Kidney (tissue), 13 donors: ENCODE measurements at regions not wholly inside any gene's neighbourhood (a gene's known extent, or its start where the extent isn't known, plus 50 kb on each side); places are given as distances from the start of the nearest gene placed in this dataset.
A peak's percentile ranks its signal among the peaks of the same experiment; 100 is the strongest.

ENCODE experiments used
- DNase-seq, 5 donors: peaks; one replicate each; pipeline ENCODE4 v3.0.0-alpha.2; 2013 to 2020
- FAIRE-seq: peaks from 2 replicates; lab custom pipeline; 2012; peaks lifted over from hg19 to GRCh38; lab: Jason Lieb, UNC
- H3K27ac ChIP-seq, 2 donors: one replicate each; pipeline ENCODE4 v1.7.0; 2013; ENCODE audit warnings: low read depth in 2 of 2, low read length in 2 of 2, inconsistent platforms in 1 of 2
- H3K27me3 ChIP-seq: one replicate; pipeline ENCODE4 v1.7.1; 2013; ENCODE audit warnings: low read length, inconsistent platforms; ENCODE audit not compliant: control insufficient read depth, insufficient read depth
- H3K36me3 ChIP-seq, 3 donors: one replicate each; pipeline versions ENCODE4 v1.7.0 to v1.7.1; 2013; ENCODE audit warnings: low read length in 3 of 3, control low read depth in 1 of 3, inconsistent platforms in 1 of 3; ENCODE audit not compliant: insufficient read depth in 3 of 3, control insufficient read depth in 2 of 3
- H3K4me1 ChIP-seq, 3 donors: one replicate each; pipeline versions ENCODE4 v1.7.0 to v1.7.1; 2013; ENCODE audit warnings: low read length in 3 of 3, inconsistent platforms in 1 of 3, low read depth in 1 of 3; ENCODE audit not compliant: control insufficient read depth in 2 of 3, insufficient read depth in 2 of 3
- H3K4me3 ChIP-seq, 3 donors: one replicate each; pipeline versions ENCODE4 v1.7.0 to v1.8.1; 2013; ENCODE audit warnings: low read length in 3 of 3, control low read depth in 1 of 3, inconsistent platforms in 1 of 3
- H3K9ac ChIP-seq, 3 donors: one replicate each; pipeline versions ENCODE4 v1.7.0 to v1.7.1; 2013; ENCODE audit warnings: low read length in 3 of 3, control low read depth in 1 of 3, inconsistent platforms in 1 of 3
- H3K9me3 ChIP-seq, 3 donors: one replicate each; pipeline versions ENCODE4 v1.7.0 to v1.7.1; 2013; ENCODE audit warnings: low read length in 3 of 3, control low read depth in 1 of 3, inconsistent platforms in 1 of 3; ENCODE audit not compliant: control insufficient read depth in 2 of 3, insufficient read depth in 1 of 3
- CTCF ChIP-seq: IDR thresholded peaks from 3 replicates; pipeline ENCODE4 v1.5.1; 2012; ENCODE audit warnings: mild to moderate bottlenecking, moderate library complexity, borderline replicate concordance; ENCODE audit not compliant: insufficient read depth; ENCODE audit errors: extremely low read depth
- intact Hi-C: fragments of 100-400 bp; cut with DNase I; formaldehyde crosslinking; loops from one replicate; pipeline ENCODE4 v1.11.1; 2022
- donor health status: control.
- donor health status: control.
- donor health status: control.
- donor health status: control.
- donor health status: control.
- donor health status: DM: yes; HTN: yes; CAD: no.
- donor health status: Normal renal cell carcinoma (clear cell type).

GRCh38 chr10:6647811-6648526 is 67.9 kb upstream of the PRKCQ start:
- peak; percentile 67 for TF ChIP-seq CTCF
- Histone ChIP-seq H3K27me3 (no peaks in the 10 kb centered on the region), H3K4me1 (peaks cover 0 to 2% (median 0%) of the 10 kb centered on the region in 3 donors), H3K9ac (no peak overlapping the region), H3K36me3 (no peaks in the 10 kb centered on the region), H3K9me3 (no peaks in the 10 kb centered on the region), H3K4me3 (no peak overlapping the region), H3K27ac (no peak overlapping the region)
- FAIRE-seq (no peak), DNase-seq (peak; percentile 48 to 60 (median 60))
- intact Hi-C loops: no loop called here

GRCh38 chr10:6643962-6644361 is 63.9 kb upstream of the PRKCQ start:
- FAIRE-seq: no peak
- intact Hi-C loops: no loop called here

GRCh38 chr10:6642876-6643275 is 62.8 kb upstream of the PRKCQ start:
- H3K27me3 ChIP-seq: no peaks in the 10 kb centered on the region
- H3K36me3 ChIP-seq: no peaks in the 10 kb centered on the region
- no peaks in the 10 kb centered on the region for H3K9me3 ChIP-seq
- FAIRE-seq (no peak), DNase-seq (no peak)
- H3K4me1 ChIP-seq: no peaks in the 10 kb centered on the region
- no peak overlapping the region for H3K9ac ChIP-seq
- intact Hi-C loops: no loop called here
- H3K27ac ChIP-seq: no peak overlapping the region
- no peak overlapping the region for H3K4me3 ChIP-seq
- TF ChIP-seq CTCF: no peak

More at GRCh38 chr10:6643962-6644361, 63.9 kb upstream of the PRKCQ start:
- no peaks in the 10 kb centered on the region for H3K9me3 ChIP-seq
- H3K4me3 ChIP-seq: no peak overlapping the region
- H3K36me3 ChIP-seq: no peaks in the 10 kb centered on the region
- H3K27me3 ChIP-seq: no peaks in the 10 kb centered on the region
- no peak overlapping the region for H3K9ac ChIP-seq
- H3K27ac ChIP-seq: no peak overlapping the region
- no peak for DNase-seq
- no peak for TF ChIP-seq CTCF
- H3K4me1 ChIP-seq: peaks cover 0 to under 1% (median 0%) of the 10 kb centered on the region in 3 donors
